ENCODE measurements at regions not wholly inside any gene's neighbourhood (a gene's known extent, or its start where the extent isn't known, plus 50 kb on each side); places are given as distances from the start of the nearest gene placed in this dataset.
A peak's percentile ranks its signal among the peaks of the same experiment; 100 is the strongest.

DNA sequence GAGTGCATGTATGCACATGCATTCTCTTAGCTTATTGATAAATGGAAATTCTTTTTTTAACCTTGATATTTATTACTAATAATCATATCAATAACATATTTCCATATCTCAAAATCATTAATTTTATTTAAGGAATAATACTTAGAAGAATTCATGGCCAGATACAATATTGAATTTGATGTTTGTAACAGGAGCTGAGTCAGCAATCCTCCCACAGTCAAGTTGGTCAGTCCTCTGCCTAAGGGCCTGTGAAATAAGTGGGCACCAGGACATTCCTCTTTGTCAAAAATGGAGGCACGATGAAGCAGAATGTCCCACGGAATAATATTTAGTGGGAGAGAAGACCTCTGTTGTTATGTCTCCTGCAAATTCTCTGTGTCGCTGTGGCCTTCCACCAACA lies 148.6 kb downstream of the LRRC70 start:
- H3K4me3 ChIP-seq (ENCODE audit: low read length), result no peak overlapping the region
- no peaks in the 10 kb centered on the region for H3F3A ChIP-seq (ENCODE audit: insufficient read depth, low read length)
- H3K4me2 ChIP-seq (ENCODE audit: low read depth, low read length), result no peak overlapping the region
- no peaks in the 10 kb centered on the region for H4K20me1 ChIP-seq (ENCODE audit: insufficient read depth, low read length)
- TF ChIP-seq EZH2phosphoT487 (IDR thresholded peaks at IDR 0.05; ENCODE audit: low read length) (no peak), CTCF (IDR thresholded peaks at IDR 0.05; ENCODE audit: low read length) (no peak), EZH2 (optimal IDR thresholded peaks at IDR 0.05; ENCODE audit: low read depth, low read length) (no peak)
- H3K79me2 ChIP-seq (ENCODE audit: low read length), result no peaks in the 10 kb centered on the region
- DNase-seq, result no peak
- H3K9me3 ChIP-seq (replicated peaks; ENCODE audit: insufficient read depth, low read length), result no peaks in the 10 kb centered on the region
- H3K9me2 ChIP-seq (replicated peaks; ENCODE audit: insufficient read depth, low read length), result no peaks in the 10 kb centered on the region
- H3K9ac ChIP-seq (ENCODE audit: low read length), result no peak overlapping the region
- H3K27ac ChIP-seq (ENCODE audit: low read length), result no peak overlapping the region
- H3K4me1 ChIP-seq (ENCODE audit: low read length), result peaks cover 10% of the 10 kb centered on the region
- no peaks in the 10 kb centered on the region for H3K27me3 ChIP-seq (replicated peaks; ENCODE audit: insufficient read depth, low read length)
- no peak overlapping the region for H2AFZ ChIP-seq (ENCODE audit: low read length)
- H3K36me3 ChIP-seq (replicated peaks; ENCODE audit: insufficient read depth, low read length), result no peaks in the 10 kb centered on the region

DNA sequence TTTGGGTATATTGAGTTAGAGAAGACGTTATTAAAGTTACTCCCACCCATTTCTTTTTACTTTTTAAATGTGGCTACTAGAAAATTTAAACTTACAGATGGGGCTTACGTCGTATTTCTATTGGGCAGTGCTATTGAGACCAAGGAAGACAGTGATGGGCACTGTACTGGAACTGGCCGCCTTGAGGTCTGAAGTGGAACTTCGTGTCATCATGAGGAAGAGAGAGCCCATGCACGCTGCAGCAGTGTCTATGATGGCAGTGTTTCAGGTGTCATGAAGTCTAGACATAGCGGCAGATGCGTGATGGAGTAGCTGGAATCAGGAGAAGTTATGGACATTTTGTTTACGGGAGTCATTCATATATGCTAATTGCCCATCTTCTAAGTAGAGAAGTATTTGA lies 143.7 kb downstream of the LRRC70 start:
- H3F3A ChIP-seq (ENCODE audit: insufficient read depth, low read length), result peaks cover 11% of the 10 kb centered on the region; the same call in 1 of the 2 replicates
- TF ChIP-seq EZH2phosphoT487 (IDR thresholded peaks at IDR 0.05; ENCODE audit: low read length) (no peak), CTCF (IDR thresholded peaks at IDR 0.05; ENCODE audit: low read length) (no peak), EZH2 (optimal IDR thresholded peaks at IDR 0.05; ENCODE audit: low read depth, low read length) (no peak)
- no peaks in the 10 kb centered on the region for H3K9me2 ChIP-seq (replicated peaks; ENCODE audit: insufficient read depth, low read length)
- H2AFZ ChIP-seq (ENCODE audit: low read length), result no peak overlapping the region
- H3K27ac ChIP-seq (ENCODE audit: low read length), result no peak overlapping the region
- no peak overlapping the region for H3K9ac ChIP-seq (ENCODE audit: low read length)
- no peaks in the 10 kb centered on the region for H3K36me3 ChIP-seq (replicated peaks; ENCODE audit: insufficient read depth, low read length)
- no peak for DNase-seq
- no peaks in the 10 kb centered on the region for H3K79me2 ChIP-seq (ENCODE audit: low read length)
- no peak overlapping the region for H3K4me3 ChIP-seq (ENCODE audit: low read length)
- no peaks in the 10 kb centered on the region for H3K27me3 ChIP-seq (replicated peaks; ENCODE audit: insufficient read depth, low read length)
- H3K4me2 ChIP-seq (ENCODE audit: low read depth, low read length), result no peak overlapping the region
- H4K20me1 ChIP-seq (ENCODE audit: insufficient read depth, low read length), result no peaks in the 10 kb centered on the region
- peaks cover 18% of the 10 kb centered on the region for H3K4me1 ChIP-seq (ENCODE audit: low read length)
- no peaks in the 10 kb centered on the region for H3K9me3 ChIP-seq (replicated peaks; ENCODE audit: insufficient read depth, low read length)

GRCh38 chr5:62720031-62720441 lies 141.4 kb downstream of the LRRC70 start:
- Histone ChIP-seq H3K4me1 (ENCODE audit: low read length) (peaks cover 18% of the 10 kb centered on the region), H3K27me3 (replicated peaks; ENCODE audit: insufficient read depth, low read length) (no peaks in the 10 kb centered on the region), H3K36me3 (replicated peaks; ENCODE audit: insufficient read depth, low read length) (no peaks in the 10 kb centered on the region), H3K9me3 (replicated peaks; ENCODE audit: insufficient read depth, low read length) (no peaks in the 10 kb centered on the region), H3K9ac (ENCODE audit: low read length) (no peak overlapping the region), H4K20me1 (ENCODE audit: insufficient read depth, low read length) (no peaks in the 10 kb centered on the region), H3K27ac (ENCODE audit: low read length) (peak overlapping the region; percentile 49; the same call in 1 of the 2 replicates), H2AFZ (ENCODE audit: low read length) (peak overlapping the region; percentile 66), H3K4me3 (ENCODE audit: low read length) (no peak overlapping the region), H3K79me2 (ENCODE audit: low read length) (no peaks in the 10 kb centered on the region), H3K4me2 (ENCODE audit: low read depth, low read length) (peak overlapping the region; percentile 4), H3K9me2 (replicated peaks; ENCODE audit: insufficient read depth, low read length) (no peaks in the 10 kb centered on the region), H3F3A (ENCODE audit: insufficient read depth, low read length) (peaks cover 11% of the 10 kb centered on the region; the same call in 1 of the 2 replicates)
- DNase-seq, result peak; percentile 93
- peak; percentile 83 for TF ChIP-seq CTCF (IDR thresholded peaks at IDR 0.05; ENCODE audit: low read length)
- no peak for TF ChIP-seq EZH2 (optimal IDR thresholded peaks at IDR 0.05; ENCODE audit: low read depth, low read length)
- no peak for TF ChIP-seq EZH2phosphoT487 (IDR thresholded peaks at IDR 0.05; ENCODE audit: low read length)
